ENCODE measurements at regions not wholly inside any gene's neighbourhood (a gene's known extent, or its start where the extent isn't known, plus 50 kb on each side); places are given as distances from the start of the nearest gene placed in this dataset.

DNA sequence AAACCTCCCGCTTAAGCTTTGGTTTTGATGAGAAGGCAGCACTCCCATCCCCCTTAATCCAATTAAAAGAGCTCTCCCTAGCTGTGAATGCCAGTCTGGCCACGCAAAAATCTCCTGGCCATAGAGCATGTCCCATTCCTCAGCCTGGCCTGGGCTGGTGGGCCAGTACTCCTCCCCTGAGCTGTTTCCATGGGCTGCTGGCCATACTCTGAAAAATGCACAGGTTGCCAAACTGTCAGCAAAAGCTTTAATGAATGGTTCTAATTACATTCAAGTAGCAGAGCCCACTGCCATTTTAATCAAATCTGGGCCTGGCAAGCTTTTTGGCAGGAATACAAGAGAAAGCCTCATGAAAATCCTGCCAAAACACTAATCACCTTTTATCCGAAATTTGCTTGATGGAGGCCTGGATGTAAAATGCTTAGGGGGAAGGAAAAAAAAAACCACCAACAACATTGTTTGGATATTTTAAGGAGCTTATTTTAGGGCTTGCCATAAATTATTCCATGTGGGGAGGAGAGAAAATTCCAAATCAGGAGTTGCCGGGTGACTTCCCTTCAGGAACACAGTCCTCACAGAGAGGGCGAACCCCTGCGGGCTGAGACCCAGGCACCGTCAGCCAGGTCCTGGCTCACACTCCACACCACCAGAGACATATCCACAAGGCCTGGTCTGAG is 243.3 kb downstream of the SEC61B start:
- TF ChIP-seq, protein P1, sequence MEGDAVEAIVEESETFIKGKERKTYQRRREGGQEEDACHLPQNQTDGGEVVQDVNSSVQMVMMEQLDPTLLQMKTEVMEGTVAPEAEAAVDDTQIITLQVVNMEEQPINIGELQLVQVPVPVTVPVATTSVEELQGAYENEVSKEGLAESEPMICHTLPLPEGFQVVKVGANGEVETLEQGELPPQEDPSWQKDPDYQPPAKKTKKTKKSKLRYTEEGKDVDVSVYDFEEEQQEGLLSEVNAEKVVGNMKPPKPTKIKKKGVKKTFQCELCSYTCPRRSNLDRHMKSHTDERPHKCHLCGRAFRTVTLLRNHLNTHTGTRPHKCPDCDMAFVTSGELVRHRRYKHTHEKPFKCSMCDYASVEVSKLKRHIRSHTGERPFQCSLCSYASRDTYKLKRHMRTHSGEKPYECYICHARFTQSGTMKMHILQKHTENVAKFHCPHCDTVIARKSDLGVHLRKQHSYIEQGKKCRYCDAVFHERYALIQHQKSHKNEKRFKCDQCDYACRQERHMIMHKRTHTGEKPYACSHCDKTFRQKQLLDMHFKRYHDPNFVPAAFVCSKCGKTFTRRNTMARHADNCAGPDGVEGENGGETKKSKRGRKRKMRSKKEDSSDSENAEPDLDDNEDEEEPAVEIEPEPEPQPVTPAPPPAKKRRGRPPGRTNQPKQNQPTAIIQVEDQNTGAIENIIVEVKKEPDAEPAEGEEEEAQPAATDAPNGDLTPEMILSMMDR (conservative IDR thresholded peaks at IDR 0.05; ENCODE audit: low read length), result no peak
- no peak for TF ChIP-seq EZH2phosphoT487 (IDR thresholded peaks at IDR 0.05; ENCODE audit: borderline replicate concordance, low read depth, low read length)
